HepG2 (cell line): ENCODE measurements at regions not wholly inside any gene's neighbourhood (a gene's known extent, or its start where the extent isn't known, plus 50 kb on each side); places are given as distances from the start of the nearest gene placed in this dataset.

Experiments used
- ATAC-seq: fragments of 200-7000 bp; cut with Tn5 transposase; 3 replicates; pipeline ENCODE4 v1.9.1; 2020; ENCODE audit warnings: mild to moderate bottlenecking, moderate library complexity
- BruUV-seq: library from RNA; stranded (reverse); fragments of 400-500 nt; replicated peaks from 2 replicates; lab custom pipeline; 2021; lab: Mats Ljungman, UMichigan
- CTCF ChIA-PET: fragments of 300-600 bp; formaldehyde crosslinking; extraction: SDS; loops from one replicate; lab custom pipeline; 2021; ENCODE audit warnings: low total read pairs, inconsistent platforms, low intra/inter-chr PET ratio; lab: Yijun Ruan, JAX
- POLR2A ChIA-PET: fragments of 350-600 bp; sonication (Branson Sonifier 250); formaldehyde crosslinking; loops from one replicate; lab custom pipeline; 2020; ENCODE audit warnings: antibody characterized with exemption, inconsistent platforms; lab: Yijun Ruan, JAX
- DNase-seq: peaks from one replicate; pipeline ENCODE4 v3.0.0-alpha.2; 2015; ENCODE audit warnings: low spot score
- FAIRE-seq: peaks from 3 replicates; lab custom pipeline; 2011; peaks lifted over from hg19 to GRCh38; lab: Jason Lieb, UNC
- H2AFZ ChIP-seq: one replicate; pipeline ENCODE4 v1.6.1; 2011; ENCODE audit warnings: low read length, inconsistent platforms
- H3K27ac ChIP-seq: fragments of 300-600 bp; 3 replicates; pipeline ENCODE4 v1.8.0; 2011; ENCODE audit warnings: mixed run types, mild to moderate bottlenecking, mixed read lengths, low read length, inconsistent platforms; ENCODE audit not compliant: insufficient read depth; ENCODE audit errors: extremely low read length
- H3K27me3 ChIP-seq, 2 experiments: fragments of 200-600 bp in 1 of 2; 2 replicates in 1 of 2; 3 replicates in 1 of 2; pipeline versions ENCODE4 v1.6.0 to v1.8.0; 2011; ENCODE audit warnings: low read length in 2 of 2, mild to moderate bottlenecking in 2 of 2, moderate library complexity in 2 of 2, inconsistent platforms in 1 of 2; ENCODE audit not compliant: insufficient read depth in 2 of 2, control insufficient read depth in 1 of 2
- H3K36me3 ChIP-seq, 2 experiments: fragments of 200-600 bp in 1 of 2; replicated peaks in 1 of 2; 2 replicates in 1 of 2; 3 replicates in 1 of 2; pipeline versions ENCODE4 v1.5.1 to v1.8.0; 2011; ENCODE audit warnings: low read length in 2 of 2, inconsistent platforms in 1 of 2; ENCODE audit not compliant: insufficient read depth in 2 of 2, control insufficient read depth in 1 of 2
- H3K4me1 ChIP-seq: 2 replicates; pipeline ENCODE4 v1.5.1; 2012; ENCODE audit warnings: low read length, inconsistent platforms; ENCODE audit not compliant: insufficient read depth
- H3K4me2 ChIP-seq: 2 replicates; pipeline ENCODE4 v1.6.0; 2011; ENCODE audit warnings: low read depth, low read length, inconsistent platforms
- H3K4me3 ChIP-seq, 3 experiments: fragments of 200-600 bp in 1 of 3; sonication (generic), shearing (Covaris generic) in 1 of 3; replicated peaks in 1 of 3; 2 replicates each; pipeline ENCODE4 v1.5.1; 2011 to 2016; ENCODE audit warnings: low read length in 3 of 3, inconsistent platforms in 2 of 3, low read depth in 2 of 3, mild to moderate bottlenecking in 2 of 3, control low read depth in 1 of 3, mixed read lengths in 1 of 3; ENCODE audit not compliant: insufficient read depth in 1 of 3
- H3K79me2 ChIP-seq: one replicate; pipeline ENCODE4 v1.6.1; 2011; ENCODE audit warnings: low read length, inconsistent platforms; ENCODE audit not compliant: insufficient read depth
- H3K9ac ChIP-seq: 2 replicates; pipeline ENCODE4 v1.6.0; 2011; ENCODE audit warnings: mild to moderate bottlenecking, low read depth, low read length, inconsistent platforms; ENCODE audit not compliant: insufficient read depth
- H3K9me3 ChIP-seq: 2 replicates; pipeline ENCODE4 v1.5.1; 2012; ENCODE audit warnings: mild to moderate bottlenecking, low read length
- H4K20me1 ChIP-seq: 2 replicates; pipeline ENCODE4 v1.6.0; 2011; ENCODE audit warnings: inconsistent platforms, mild to moderate bottlenecking, low read length, moderate library complexity; ENCODE audit not compliant: insufficient read depth
- DNMT3B ChIP-seq: conservative IDR thresholded peaks from 2 replicates; pipeline ENCODE4 v1.6.1; 2016; ENCODE audit warnings: missing biosample characterization, control low read depth
- FOXM1 ChIP-seq: sonication (generic); formaldehyde crosslinking; IDR thresholded peaks from 2 replicates; pipeline ENCODE4 v1.5.0; 2020; ENCODE audit warnings: missing genetic modification reagents
- MIER3 ChIP-seq: IDR thresholded peaks from 2 replicates; pipeline ENCODE4 v1.6.1; 2016; ENCODE audit warnings: missing compliant biosample characterization, borderline replicate concordance
- MTF1 ChIP-seq: sonication (generic); formaldehyde crosslinking; IDR thresholded peaks from 2 replicates; pipeline ENCODE4 v1.5.0; 2020; ENCODE audit warnings: missing genetic modification reagents
- NCOA5 ChIP-seq: sonication (generic); formaldehyde crosslinking; IDR thresholded peaks from 2 replicates; pipeline ENCODE4 v1.4.0; 2020; ENCODE audit warnings: missing genetic modification reagents
- NRL ChIP-seq: sonication (generic); formaldehyde crosslinking; IDR thresholded peaks from 2 replicates; pipeline ENCODE4 v1.5.0; 2020; ENCODE audit warnings: missing genetic modification reagents, mild to moderate bottlenecking, moderate library complexity, borderline replicate concordance
- RBAK ChIP-seq: sonication (generic); formaldehyde crosslinking; IDR thresholded peaks from 2 replicates; pipeline ENCODE4 v1.5.1; 2020; ENCODE audit warnings: mild to moderate bottlenecking, missing genetic modification reagents
- RORA ChIP-seq: sonication (generic); formaldehyde crosslinking; IDR thresholded peaks from 2 replicates; pipeline ENCODE4 v1.5.0; 2020; ENCODE audit warnings: mild to moderate bottlenecking, missing genetic modification reagents, moderate library complexity
- YEATS2 ChIP-seq: sonication (generic); formaldehyde crosslinking; IDR thresholded peaks from 2 replicates; pipeline ENCODE4 v1.4.0; 2020; ENCODE audit warnings: missing genetic modification reagents, borderline replicate concordance
- ZMYM3 ChIP-seq: sonication (generic); formaldehyde crosslinking; IDR thresholded peaks from 2 replicates; pipeline ENCODE4 v1.5.1; 2020; ENCODE audit warnings: mild to moderate bottlenecking, missing genetic modification reagents
- ZNF557 ChIP-seq: sonication (generic); formaldehyde crosslinking; IDR thresholded peaks from 2 replicates; pipeline ENCODE4 v1.4.0; 2020; ENCODE audit warnings: missing genetic modification reagents
- ZNF644 ChIP-seq: IDR thresholded peaks from 2 replicates; pipeline ENCODE4 v1.6.1; 2016; ENCODE audit warnings: low read depth
- ZNF703 ChIP-seq: sonication (generic); formaldehyde crosslinking; IDR thresholded peaks from 2 replicates; pipeline ENCODE4 v1.5.1; 2020; ENCODE audit warnings: missing genetic modification reagents, mild to moderate bottlenecking, moderate library complexity, borderline replicate concordance
- ZZZ3 ChIP-seq: sonication (generic); formaldehyde crosslinking; IDR thresholded peaks from 2 replicates; pipeline ENCODE4 v1.4.0; 2020; ENCODE audit warnings: missing genetic modification reagents, mild to moderate bottlenecking, borderline replicate concordance
- WGBS: methylation state at CpG from one replicate; pipeline ENCODE4 v1.1.6; 2017; ENCODE audit warnings: low lambda C conversion rate; 5-methylcytosine and 5-hydroxymethylcytosine counted together
- in situ Hi-C: cut with HindIII; loops from 2 replicates; pipeline ENCODE4 v1.10.0; 2017; ENCODE audit warnings: low pct_unique_long_range_greater_than_20kb; ENCODE audit not compliant: extremely low pct_ligation_motif_present
- intact Hi-C: fragments of 100-400 bp; cut with micrococcal nuclease; formaldehyde crosslinking; loops from one replicate; pipeline ENCODE4 v1.10.0; 2022; ENCODE audit not compliant: unreplicated experiment
- TF ChIP-seq, protein P1 (sequence below): IDR thresholded peaks from 2 replicates; pipeline ENCODE4 v1.6.1; 2016; ENCODE audit warnings: missing compliant biosample characterization, missing genetic modification reagents, borderline replicate concordance
- TF ChIP-seq, protein P2 (sequence below): sonication (generic); formaldehyde crosslinking; IDR thresholded peaks from 2 replicates; pipeline ENCODE4 v1.5.0; 2020; ENCODE audit warnings: mild to moderate bottlenecking, missing genetic modification reagents

DNA sequence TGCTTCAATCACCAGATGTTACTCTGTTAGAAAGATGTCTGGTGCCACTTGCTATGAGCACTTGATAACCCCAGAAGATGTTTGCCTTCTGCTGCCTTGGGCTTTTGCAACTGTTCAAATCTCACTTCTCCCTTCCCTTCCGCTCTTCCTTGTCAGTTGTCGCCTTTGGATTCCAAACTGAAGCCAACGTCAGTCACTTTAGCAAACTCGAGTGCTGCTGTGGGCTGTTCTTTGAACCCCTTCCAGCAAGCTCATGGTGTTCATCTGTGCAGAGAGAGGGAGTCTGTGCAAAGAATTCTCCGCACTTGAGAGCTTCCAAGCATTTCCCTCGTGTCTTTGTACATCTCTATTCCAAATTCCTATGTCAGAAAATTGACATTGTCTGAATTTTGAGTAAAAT lies 879.4 kb downstream of the CDH11 start:
- no peak overlapping the region for H3K27ac ChIP-seq
- intact Hi-C loops (no loop called here), in situ Hi-C loops (no loop called here)
- H3K4me2 ChIP-seq = no peak overlapping the region
- H4K20me1 ChIP-seq = no peaks in the 10 kb centered on the region
- no peak overlapping the region for H2AFZ ChIP-seq
- no peaks in the 10 kb centered on the region for H3K4me1 ChIP-seq
- no peaks in the 10 kb centered on the region for H3K27me3 ChIP-seq
- no peak for ATAC-seq
- no peaks in the 10 kb centered on the region for H3K36me3 ChIP-seq
- TF ChIP-seq NRL (CRISPR knock-in tag) (no peak), MIER3 (CRISPR knock-in tag) (no peak), FOXM1 (CRISPR knock-in tag) (no peak), ZNF703 (no peak), ZNF557 (CRISPR knock-in tag) (no peak), DNMT3B (CRISPR knock-in tag) (no peak), ZMYM3 (no peak), ZZZ3 (no peak), YEATS2 (CRISPR knock-in tag) (no peak), MTF1 (CRISPR knock-in tag) (no peak), RORA (no peak), ZNF644 (CRISPR knock-in tag) (no peak), RBAK (CRISPR knock-in tag) (no peak), NCOA5 (CRISPR knock-in tag) (no peak)
- TF ChIP-seq, protein P1, sequence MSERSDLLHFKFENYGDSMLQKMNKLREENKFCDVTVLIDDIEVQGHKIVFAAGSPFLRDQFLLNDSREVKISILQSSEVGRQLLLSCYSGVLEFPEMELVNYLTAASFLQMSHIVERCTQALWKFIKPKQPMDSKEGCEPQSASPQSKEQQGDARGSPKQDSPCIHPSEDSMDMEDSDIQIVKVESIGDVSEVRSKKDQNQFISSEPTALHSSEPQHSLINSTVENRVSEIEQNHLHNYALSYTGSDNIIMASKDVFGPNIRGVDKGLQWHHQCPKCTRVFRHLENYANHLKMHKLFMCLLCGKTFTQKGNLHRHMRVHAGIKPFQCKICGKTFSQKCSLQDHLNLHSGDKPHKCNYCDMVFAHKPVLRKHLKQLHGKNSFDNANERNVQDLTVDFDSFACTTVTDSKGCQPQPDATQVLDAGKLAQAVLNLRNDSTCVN (CRISPR knock-in tag) = no peak
- TF ChIP-seq, protein P2, sequence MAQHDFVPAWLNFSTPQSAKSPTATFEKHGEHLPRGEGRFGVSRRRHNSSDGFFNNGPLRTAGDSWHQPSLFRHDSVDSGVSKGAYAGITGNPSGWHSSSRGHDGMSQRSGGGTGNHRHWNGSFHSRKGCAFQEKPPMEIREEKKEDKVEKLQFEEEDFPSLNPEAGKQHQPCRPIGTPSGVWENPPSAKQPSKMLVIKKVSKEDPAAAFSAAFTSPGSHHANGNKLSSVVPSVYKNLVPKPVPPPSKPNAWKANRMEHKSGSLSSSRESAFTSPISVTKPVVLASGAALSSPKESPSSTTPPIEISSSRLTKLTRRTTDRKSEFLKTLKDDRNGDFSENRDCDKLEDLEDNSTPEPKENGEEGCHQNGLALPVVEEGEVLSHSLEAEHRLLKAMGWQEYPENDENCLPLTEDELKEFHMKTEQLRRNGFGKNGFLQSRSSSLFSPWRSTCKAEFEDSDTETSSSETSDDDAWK (CRISPR knock-in tag) = no peak
- TF ChIP-seq, all 625 proteins: peak for 0
- Histone ChIP-seq H3K9ac (no peak overlapping the region), H3K9me3 (peaks cover 45% of the 10 kb centered on the region), H3K79me2 (no peaks in the 10 kb centered on the region), H3K4me3 (no peak overlapping the region)
- 23% methylated on average over 6 of the region's 6 CpGs for WGBS
- no peak for DNase-seq
- POLR2A ChIA-PET = no interaction called here
- CTCF ChIA-PET = no interaction called here
- no TSS peak for BruUV-seq
- no peak for FAIRE-seq
